H54 (cell line): ENCODE measurements at regions not wholly inside any gene's neighbourhood (a gene's known extent, or its start where the extent isn't known, plus 50 kb on each side); places are given as distances from the start of the nearest gene placed in this dataset.

Experiments
- DNase-seq: peaks from one replicate; pipeline ENCODE4 v3.0.0; 2011; ENCODE audit warnings: low spot score, mixed read lengths; ENCODE audit not compliant: insufficient read length
- FAIRE-seq: peaks from 3 replicates; lab custom pipeline; 2011; peaks lifted over from hg19 to GRCh38; lab: Jason Lieb, UNC
- POLR2A ChIP-seq: IDR thresholded peaks from 2 replicates; pipeline ENCODE4 v1.6.1; 2011; ENCODE audit warnings: low read depth, mild to moderate bottlenecking, low read length

DNA sequence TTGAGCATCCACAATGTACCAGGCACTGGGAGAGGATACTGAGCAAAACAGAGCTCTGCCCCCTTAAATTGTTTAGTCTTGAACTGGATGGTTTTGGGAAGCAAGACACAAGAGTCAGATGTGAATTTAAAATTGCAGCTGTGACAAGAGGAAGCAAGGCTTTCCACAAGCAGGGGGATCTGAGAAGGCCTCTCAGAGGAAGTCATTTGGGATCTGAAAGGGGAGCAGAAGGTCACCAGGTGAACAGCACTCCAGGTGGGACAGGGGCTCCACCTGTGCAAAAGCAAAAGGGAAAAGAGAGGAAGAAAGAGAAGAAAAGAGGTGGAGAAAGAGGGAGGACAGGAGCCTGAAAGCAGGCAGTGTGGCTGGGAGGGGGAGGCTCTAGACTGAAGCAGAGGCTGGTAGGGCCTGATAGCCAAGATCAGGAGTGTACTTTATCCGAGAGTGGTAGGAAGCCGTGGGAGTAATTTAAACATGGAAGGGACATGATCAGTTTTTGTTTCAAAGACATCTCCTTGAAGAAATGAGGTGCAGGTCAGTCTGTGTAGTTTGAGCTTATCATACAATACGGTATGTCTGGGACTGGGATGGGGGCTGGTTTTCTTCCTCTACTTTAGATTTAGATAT is 76.1 kb upstream of the DUSP5 start:
- TF ChIP-seq POLR2A: no peak
- no peak for FAIRE-seq

GRCh38 chr10:110422548-110422947 is 75.2 kb upstream of the DUSP5 start:
- DNase-seq (no peak), FAIRE-seq (no peak)
- no peak for TF ChIP-seq POLR2A

More for the DNA sequence above, 76.1 kb upstream of the DUSP5 start:
- no peak for DNase-seq

GRCh38 chr10:110423650-110424049 is 74.1 kb upstream of the DUSP5 start:
- no peak for FAIRE-seq

GRCh38 chr10:110425684-110426293 is 71.9 kb upstream of the DUSP5 start:
- no peak for TF ChIP-seq POLR2A
- no peak for FAIRE-seq
- DNase-seq: no peak

More at GRCh38 chr10:110423650-110424049, 74.1 kb upstream of the DUSP5 start:
- TF ChIP-seq POLR2A: no peak
- no peak for DNase-seq

- DNase-seq: no peak
- no peak for FAIRE-seq
- no peak for TF ChIP-seq POLR2A
Observed at GRCh38 chr10:110426294-110427181, 71.2 kb upstream of the DUSP5 start.

- no peak for FAIRE-seq
- no peak for TF ChIP-seq POLR2A
- no peak for DNase-seq
Observed at GRCh38 chr10:110429301-110429700, 68.4 kb upstream of the DUSP5 start.

DNA sequence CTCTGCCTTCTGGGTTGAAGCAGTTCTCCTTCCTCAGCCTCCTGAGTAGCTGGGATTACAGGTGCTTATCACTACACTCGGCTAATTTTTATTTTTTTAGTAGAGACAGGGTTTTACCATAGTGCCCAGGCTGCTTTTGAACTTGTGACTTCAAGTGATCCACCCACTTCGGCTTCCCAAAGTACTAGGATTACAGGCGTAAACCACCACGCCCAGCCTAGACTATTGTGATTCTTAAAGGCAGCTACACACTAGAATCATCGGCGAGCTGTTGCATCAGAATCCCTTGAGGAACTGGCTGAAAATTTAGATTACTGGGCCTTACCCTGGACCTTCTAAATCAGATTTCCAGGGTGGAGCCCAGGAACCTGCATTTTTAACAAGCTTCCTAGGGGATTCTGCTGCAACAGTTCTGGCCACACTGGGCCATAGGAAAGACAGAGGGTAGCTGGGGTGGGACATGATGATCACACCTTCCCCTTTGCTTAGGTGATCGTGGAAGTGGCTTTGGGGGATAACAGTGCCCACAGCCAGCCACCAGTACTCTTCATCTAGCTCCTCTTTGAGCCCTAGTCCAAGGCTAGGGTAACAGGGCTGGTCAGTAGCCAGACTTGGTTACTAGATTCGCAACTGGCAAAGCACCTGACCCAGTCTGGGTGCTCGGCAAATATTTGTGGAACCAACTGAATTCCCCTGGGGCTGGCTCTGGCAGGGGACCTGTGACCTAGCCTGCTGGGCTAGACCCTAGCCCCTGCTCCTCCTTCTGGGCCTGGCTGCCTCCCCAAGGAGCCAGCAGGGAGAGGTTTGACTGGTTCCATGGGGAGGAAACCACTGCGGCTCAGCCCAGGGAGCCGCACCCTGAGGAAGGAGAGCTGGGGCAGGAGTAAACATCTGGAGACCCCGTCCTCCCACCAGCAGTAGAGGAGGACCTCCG is 67.1 kb upstream of the DUSP5 start:
- TF ChIP-seq POLR2A: no peak
- FAIRE-seq (no peak), DNase-seq (no peak)

DNA sequence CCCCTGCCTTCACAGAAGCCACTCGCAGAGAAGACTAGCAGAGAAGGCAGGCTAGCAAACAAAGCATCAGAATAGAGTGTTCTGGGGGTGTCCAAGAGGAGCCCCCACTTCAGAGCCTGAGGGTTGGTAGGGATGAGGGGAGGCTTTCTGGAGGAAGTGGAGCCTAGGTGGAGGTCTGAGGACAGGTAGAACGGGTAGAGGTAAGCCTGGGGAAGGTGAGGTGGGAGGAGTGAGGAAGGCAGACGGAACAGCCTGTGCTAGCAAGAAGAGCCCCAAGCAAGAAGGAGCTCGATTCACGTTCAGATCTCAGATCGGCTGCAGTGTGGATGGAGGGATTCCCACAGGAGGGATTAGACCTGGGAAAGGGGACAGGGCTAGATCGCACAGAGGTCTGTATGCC is 66.0 kb upstream of the DUSP5 start:
- no peak for TF ChIP-seq POLR2A
- FAIRE-seq (no peak), DNase-seq (no peak)

DNA sequence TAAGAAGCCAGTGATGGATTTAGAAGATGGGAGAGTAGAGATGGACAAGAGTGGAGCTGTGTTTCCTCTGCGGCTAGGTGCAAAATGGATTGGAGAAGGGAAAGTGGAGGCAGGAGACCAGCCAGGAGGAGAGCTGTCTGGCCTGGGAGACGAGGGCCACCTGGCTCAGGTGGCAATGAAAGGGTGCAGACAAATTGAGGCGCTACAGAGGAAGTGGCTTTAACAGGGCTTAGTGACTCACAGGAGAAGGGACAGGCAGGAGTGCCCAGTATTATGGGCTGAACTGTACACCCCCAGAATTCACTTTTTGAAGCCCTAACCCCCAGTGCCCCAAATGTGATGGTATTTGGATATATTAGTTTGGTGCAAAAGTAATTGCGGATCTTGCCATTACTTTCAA is 65.6 kb upstream of the DUSP5 start:
- TF ChIP-seq POLR2A: no peak
- DNase-seq (no peak), FAIRE-seq (no peak)

- no peak for FAIRE-seq
- TF ChIP-seq POLR2A: no peak
- DNase-seq: no peak
Observed at GRCh38 chr10:110432814-110433565, 64.7 kb upstream of the DUSP5 start.

DNA sequence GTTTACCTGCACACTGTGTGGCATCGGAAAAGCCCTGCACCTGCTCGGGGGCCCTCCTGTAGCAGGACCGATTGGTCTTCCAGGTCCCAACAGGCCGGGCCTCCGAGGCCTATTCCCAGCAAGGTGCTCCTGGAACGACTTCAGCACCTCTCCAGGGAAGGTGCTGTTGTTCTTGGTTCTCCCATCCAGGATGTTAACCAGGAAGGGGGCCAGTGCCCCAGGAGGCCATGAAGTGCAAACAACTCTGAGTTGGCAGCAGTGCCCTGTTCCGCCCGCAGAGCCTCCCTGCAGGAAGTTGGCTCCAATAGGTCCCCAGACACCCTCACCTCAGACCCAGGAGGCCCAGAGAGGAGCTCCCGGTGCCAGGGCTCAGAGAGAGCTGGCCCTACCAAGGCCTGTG is 64.0 kb upstream of the DUSP5 start:
- FAIRE-seq: no peak
- TF ChIP-seq POLR2A: no peak
- DNase-seq: no peak

GRCh38 chr10:110434489-110435096 is 63.1 kb upstream of the DUSP5 start:
- no peak for TF ChIP-seq POLR2A
- no peak for FAIRE-seq
- no peak for DNase-seq
